ENCODE measurements at regions not wholly inside any gene's neighbourhood (a gene's known extent, or its start where the extent isn't known, plus 50 kb on each side); places are given as distances from the start of the nearest gene placed in this dataset.

GRCh38 chr4:114100288-114101031, 121.0 kb upstream of the ARSJ start:
- TF ChIP-seq CTCF (IDR thresholded peaks at IDR 0.05; ENCODE audit: extremely low read depth, insufficient read depth, missing control alignments) = no peak
- no peak for DNase-seq (ENCODE audit: low spot score)
- in situ Hi-C loops (cut with MboI; ENCODE audit: low pct_unique_long_range_greater_than_20kb, low sequenced_read_pairs, unreplicated experiment) = no loop called here

- in situ Hi-C loops (cut with MboI; ENCODE audit: low pct_unique_long_range_greater_than_20kb, low sequenced_read_pairs, unreplicated experiment) = no loop called here
- DNase-seq (ENCODE audit: low spot score) = no peak
- no peak for TF ChIP-seq CTCF (IDR thresholded peaks at IDR 0.05; ENCODE audit: extremely low read depth, insufficient read depth, missing control alignments)
Measured at GRCh38 chr4:114103908-114104307, 124.5 kb upstream of the ARSJ start.

- in situ Hi-C loops (cut with MboI; ENCODE audit: low pct_unique_long_range_greater_than_20kb, low sequenced_read_pairs, unreplicated experiment) = no loop called here
- DNase-seq (ENCODE audit: low spot score) = no peak
- TF ChIP-seq CTCF (IDR thresholded peaks at IDR 0.05; ENCODE audit: extremely low read depth, insufficient read depth, missing control alignments) = no peak
Measured at GRCh38 chr4:114108869-114109268, 129.4 kb upstream of the ARSJ start.

- in situ Hi-C loops (cut with MboI; ENCODE audit: low pct_unique_long_range_greater_than_20kb, low sequenced_read_pairs, unreplicated experiment) = no loop called here
- no peak for DNase-seq (ENCODE audit: low spot score)
- no peak for TF ChIP-seq CTCF (IDR thresholded peaks at IDR 0.05; ENCODE audit: extremely low read depth, insufficient read depth, missing control alignments)
Measured at GRCh38 chr4:114109776-114110175, 130.3 kb upstream of the ARSJ start.

GRCh38 chr4:114115526-114115925, 136.1 kb upstream of the ARSJ start:
- no peak for TF ChIP-seq CTCF (IDR thresholded peaks at IDR 0.05; ENCODE audit: extremely low read depth, insufficient read depth, missing control alignments)
- in situ Hi-C loops (cut with MboI; ENCODE audit: low pct_unique_long_range_greater_than_20kb, low sequenced_read_pairs, unreplicated experiment) = no loop called here
- no peak for DNase-seq (ENCODE audit: low spot score)

- TF ChIP-seq CTCF (IDR thresholded peaks at IDR 0.05; ENCODE audit: extremely low read depth, insufficient read depth, missing control alignments) = no peak
- no peak for DNase-seq (ENCODE audit: low spot score)
- in situ Hi-C loops (cut with MboI; ENCODE audit: low pct_unique_long_range_greater_than_20kb, low sequenced_read_pairs, unreplicated experiment) = no loop called here
Measured at GRCh38 chr4:114116861-114117260, 137.4 kb upstream of the ARSJ start.

Data from GM13977 (cell line).